Thoracic aorta (tissue), 2 donors: ENCODE measurements at regions not wholly inside any gene's neighbourhood (a gene's known extent, or its start where the extent isn't known, plus 50 kb on each side); places are given as distances from the start of the nearest gene placed in this dataset.
"Not testable (repeated sequence)": the region's sequence is repeated elsewhere in the genome, so short reads cannot be mapped to it uniquely, and the experiment has no call there.

ENCODE experiments used
- ATAC-seq: fragments of 150-250 bp; one replicate; pipeline ENCODE4 v1.8.0; 2017; ENCODE audit warnings: low read depth; ENCODE audit not compliant: insufficient number of reproducible peaks, low FRiP score
- DNase-seq: peaks from one replicate; pipeline ENCODE4 v3.0.0-alpha.2; 2020; ENCODE audit warnings: low spot score
- H3K27ac ChIP-seq, 2 donors: fragments of 200-600 bp; sonication (generic); 1 replicate in 1 of 2; 2 replicates in 1 of 2; pipeline ENCODE4 v1.5.1; 2016; ENCODE audit warnings: mild to moderate bottlenecking in 2 of 2, moderate library complexity in 2 of 2
- H3K27me3 ChIP-seq: fragments of 200-600 bp; sonication (generic); replicated peaks from 2 replicates; pipeline ENCODE4 v1.6.0; 2016; ENCODE audit warnings: mild to moderate bottlenecking; ENCODE audit not compliant: insufficient read depth
- H3K36me3 ChIP-seq: fragments of 200-600 bp; sonication (generic); one replicate; pipeline ENCODE4 v1.5.1; 2016
- H3K4me1 ChIP-seq, 2 donors: fragments of 200-600 bp; sonication (generic); 1 replicate in 1 of 2; 2 replicates in 1 of 2; pipeline versions ENCODE4 v1.5.1 to v1.6.0; 2016; ENCODE audit warnings: low read depth in 2 of 2, mild to moderate bottlenecking in 1 of 2; ENCODE audit not compliant: control insufficient read depth in 1 of 2
- H3K4me3 ChIP-seq: fragments of 200-600 bp; sonication (generic); 2 replicates; pipeline ENCODE4 v1.5.1; 2016; ENCODE audit warnings: mild to moderate bottlenecking
- H3K9me3 ChIP-seq: fragments of 200-600 bp; sonication (generic); 2 replicates; pipeline ENCODE4 v1.5.1; 2016
- TF ChIP-seq, protein P1 (sequence below): fragments of 200-600 bp; sonication (generic); IDR thresholded peaks from one replicate; pipeline ENCODE4 v1.5.1; 2019; ENCODE audit warnings: antibody characterized with exemption

DNA sequence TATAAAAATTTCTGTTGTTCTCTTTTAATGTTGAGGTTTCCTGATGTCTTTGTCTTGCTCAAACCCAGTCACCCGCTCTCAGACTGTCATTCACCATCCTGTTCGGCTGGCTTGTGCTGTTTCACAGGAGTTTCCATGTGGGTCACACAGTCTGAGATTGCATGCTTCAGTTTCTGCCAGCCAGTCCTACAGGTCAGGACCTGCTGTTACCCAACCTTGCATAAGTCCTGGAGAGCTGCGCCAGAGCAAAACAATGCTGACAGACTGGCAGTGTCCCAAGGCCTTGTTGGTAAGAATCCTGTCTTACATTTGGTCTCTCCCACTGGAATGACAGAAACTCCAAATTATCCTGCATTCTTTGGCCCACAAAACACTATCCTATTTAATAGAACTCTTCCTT, 340.0 kb upstream of the SLITRK5 start:
- ATAC-seq (no peak), DNase-seq (no peak)
- Histone ChIP-seq H3K36me3 (no peaks in the 10 kb centered on the region), H3K4me1 (no peaks in the 10 kb centered on the region), H3K9me3 (no peaks in the 10 kb centered on the region), H3K27me3 (no peaks in the 10 kb centered on the region), H3K27ac (no peak overlapping the region), H3K4me3 (no peak overlapping the region)
- TF ChIP-seq, protein P1, sequence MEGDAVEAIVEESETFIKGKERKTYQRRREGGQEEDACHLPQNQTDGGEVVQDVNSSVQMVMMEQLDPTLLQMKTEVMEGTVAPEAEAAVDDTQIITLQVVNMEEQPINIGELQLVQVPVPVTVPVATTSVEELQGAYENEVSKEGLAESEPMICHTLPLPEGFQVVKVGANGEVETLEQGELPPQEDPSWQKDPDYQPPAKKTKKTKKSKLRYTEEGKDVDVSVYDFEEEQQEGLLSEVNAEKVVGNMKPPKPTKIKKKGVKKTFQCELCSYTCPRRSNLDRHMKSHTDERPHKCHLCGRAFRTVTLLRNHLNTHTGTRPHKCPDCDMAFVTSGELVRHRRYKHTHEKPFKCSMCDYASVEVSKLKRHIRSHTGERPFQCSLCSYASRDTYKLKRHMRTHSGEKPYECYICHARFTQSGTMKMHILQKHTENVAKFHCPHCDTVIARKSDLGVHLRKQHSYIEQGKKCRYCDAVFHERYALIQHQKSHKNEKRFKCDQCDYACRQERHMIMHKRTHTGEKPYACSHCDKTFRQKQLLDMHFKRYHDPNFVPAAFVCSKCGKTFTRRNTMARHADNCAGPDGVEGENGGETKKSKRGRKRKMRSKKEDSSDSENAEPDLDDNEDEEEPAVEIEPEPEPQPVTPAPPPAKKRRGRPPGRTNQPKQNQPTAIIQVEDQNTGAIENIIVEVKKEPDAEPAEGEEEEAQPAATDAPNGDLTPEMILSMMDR, result no peak

DNA sequence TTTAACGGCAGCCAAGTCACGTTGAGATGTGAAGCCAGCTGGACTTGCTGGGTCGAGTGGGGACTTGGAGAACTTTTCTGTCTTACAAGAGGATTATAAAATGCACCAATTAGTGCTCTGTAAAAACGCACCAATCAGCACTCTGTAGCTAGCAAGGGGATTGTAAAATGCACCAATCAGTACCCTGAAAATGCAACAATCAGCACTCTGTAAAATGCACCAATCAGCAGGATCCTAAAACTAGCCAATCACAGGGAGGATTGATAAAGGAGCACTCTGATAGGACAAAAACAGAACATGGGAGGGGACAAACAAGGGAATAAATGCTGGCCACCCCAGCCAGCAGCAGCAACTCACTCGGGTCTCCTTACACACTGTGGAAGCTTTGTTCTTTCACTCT, 337.6 kb upstream of the SLITRK5 start:
- no peak overlapping the region for H3K4me3 ChIP-seq
- no peak for ATAC-seq
- no peak for DNase-seq
- no peaks in the 10 kb centered on the region for H3K27me3 ChIP-seq
- TF ChIP-seq, protein P1, result no peak
- no peak overlapping the region for H3K27ac ChIP-seq
- no peaks in the 10 kb centered on the region for H3K36me3 ChIP-seq
- H3K9me3 ChIP-seq, result no peaks in the 10 kb centered on the region
- no peaks in the 10 kb centered on the region for H3K4me1 ChIP-seq

GRCh38 chr13:87334176-87334575, 337.0 kb upstream of the SLITRK5 start:
- Histone ChIP-seq H3K9me3 (no peaks in the 10 kb centered on the region), H3K27ac (no peak overlapping the region), H3K36me3 (no peaks in the 10 kb centered on the region), H3K4me3 (no peak overlapping the region), H3K4me1 (no peaks in the 10 kb centered on the region), H3K27me3 (no peaks in the 10 kb centered on the region)
- TF ChIP-seq, protein P1, result no peak
- no peak for ATAC-seq
- no peak for DNase-seq

DNA sequence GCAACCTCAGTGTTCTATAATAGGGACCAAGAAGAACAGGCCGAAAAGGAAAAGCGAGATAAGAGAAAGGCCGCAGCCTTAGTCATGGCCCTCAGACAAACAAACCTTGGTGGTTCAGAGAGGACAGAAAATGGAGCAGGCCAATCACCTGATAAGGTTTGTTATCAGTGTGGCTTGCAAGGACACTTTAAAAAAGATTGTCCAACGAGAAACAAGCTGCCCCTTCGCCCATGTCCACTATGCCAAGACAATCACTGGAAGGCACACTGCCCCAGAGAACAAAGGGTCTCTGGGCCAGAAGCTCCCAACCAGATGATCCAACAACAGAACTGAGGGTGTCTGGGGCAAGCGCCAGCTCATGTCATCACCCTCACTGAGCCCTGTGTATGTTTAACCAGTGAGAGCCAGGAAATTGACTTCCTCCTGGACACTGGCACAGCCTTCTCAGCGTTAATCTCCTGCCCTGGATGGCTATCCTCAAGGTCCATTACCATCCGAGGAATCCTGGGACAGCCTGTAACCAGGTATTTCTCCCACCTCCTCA, 334.8 kb upstream of the SLITRK5 start:
- not testable (repeated sequence) for H3K9me3 ChIP-seq, H3K4me1 ChIP-seq, H3K27ac ChIP-seq, DNase-seq, ATAC-seq, H3K4me3 ChIP-seq, H3K36me3 ChIP-seq, H3K27me3 ChIP-seq

GRCh38 chr13:87344176-87344575, 327.0 kb upstream of the SLITRK5 start:
- Histone ChIP-seq H3K36me3 (no peaks in the 10 kb centered on the region), H3K4me1 (no peaks in the 10 kb centered on the region), H3K27ac (no peak overlapping the region), H3K9me3 (no peaks in the 10 kb centered on the region), H3K4me3 (no peak overlapping the region), H3K27me3 (no peaks in the 10 kb centered on the region)
- ATAC-seq, result no peak
- no peak for DNase-seq
- TF ChIP-seq, protein P1, result no peak

GRCh38 chr13:87355451-87355850, 315.7 kb upstream of the SLITRK5 start:
- Histone ChIP-seq H3K9me3 (no peaks in the 10 kb centered on the region), H3K36me3 (no peaks in the 10 kb centered on the region), H3K4me3 (no peak overlapping the region), H3K27ac (no peak overlapping the region), H3K4me1 (no peaks in the 10 kb centered on the region), H3K27me3 (no peaks in the 10 kb centered on the region)
- TF ChIP-seq, protein P1, result no peak
- no peak for DNase-seq
- no peak for ATAC-seq
